HG02943 (cell line): ENCODE measurements at regions not wholly inside any gene's neighbourhood (a gene's known extent, or its start where the extent isn't known, plus 50 kb on each side); places are given as distances from the start of the nearest gene placed in this dataset.

Experiments used
- ATAC-seq: cut with Tn5 transposase; IDR thresholded peaks from one replicate; pipeline ENCODE4 v1.9.1; 2021; ENCODE audit warnings: mild to moderate bottlenecking, low read depth, moderate library complexity; ENCODE audit not compliant: unreplicated experiment

- ATAC-seq, result no peak
These were observed 374.8 kb downstream of the PDGFC start for GRCh38 chr4:156596706-156597329.

GRCh38 chr4:156596026-156596425, 375.6 kb downstream of the PDGFC start:
- no peak for ATAC-seq

GRCh38 chr4:156595041-156595440, 376.6 kb downstream of the PDGFC start:
- ATAC-seq, result no peak

GRCh38 chr4:156594624-156595023, 377.0 kb downstream of the PDGFC start:
- ATAC-seq, result no peak

DNA sequence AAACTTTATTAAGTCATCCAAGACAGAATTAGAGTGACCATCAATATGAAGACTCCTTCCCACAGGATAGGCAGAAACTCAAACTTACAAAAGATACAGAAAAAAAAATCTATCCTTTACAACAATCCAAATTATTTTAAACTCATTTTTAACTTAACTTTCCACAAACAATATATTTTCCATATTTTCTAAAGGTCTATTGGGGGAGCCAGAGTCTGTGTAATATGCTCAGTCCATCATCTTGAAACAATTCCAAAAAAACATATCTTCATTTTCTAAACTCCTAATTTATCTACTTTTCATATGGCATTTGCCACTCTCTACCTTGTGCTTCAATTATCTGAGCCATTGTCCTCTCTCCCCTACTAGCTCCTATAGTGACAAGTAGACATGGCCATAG, 378.1 kb downstream of the PDGFC start:
- ATAC-seq, result no peak

DNA sequence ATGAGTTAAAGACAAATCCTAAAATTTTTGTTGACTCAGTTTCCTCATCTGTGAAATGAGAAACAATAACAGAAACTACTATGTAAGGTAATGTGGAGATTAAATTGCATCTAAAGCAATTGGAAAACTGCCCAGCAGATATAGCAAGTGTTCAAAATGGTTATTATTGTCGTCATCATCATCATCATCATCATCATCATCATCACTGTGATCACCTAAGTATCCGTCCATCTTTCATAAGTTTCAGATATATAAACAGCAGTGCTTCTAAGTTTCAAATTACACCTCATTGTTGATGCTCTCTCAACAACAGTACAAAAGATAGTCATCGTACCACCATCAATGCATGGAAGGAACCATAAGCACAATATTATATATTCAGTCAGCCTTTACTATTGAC, 379.9 kb downstream of the PDGFC start:
- no peak for ATAC-seq

DNA sequence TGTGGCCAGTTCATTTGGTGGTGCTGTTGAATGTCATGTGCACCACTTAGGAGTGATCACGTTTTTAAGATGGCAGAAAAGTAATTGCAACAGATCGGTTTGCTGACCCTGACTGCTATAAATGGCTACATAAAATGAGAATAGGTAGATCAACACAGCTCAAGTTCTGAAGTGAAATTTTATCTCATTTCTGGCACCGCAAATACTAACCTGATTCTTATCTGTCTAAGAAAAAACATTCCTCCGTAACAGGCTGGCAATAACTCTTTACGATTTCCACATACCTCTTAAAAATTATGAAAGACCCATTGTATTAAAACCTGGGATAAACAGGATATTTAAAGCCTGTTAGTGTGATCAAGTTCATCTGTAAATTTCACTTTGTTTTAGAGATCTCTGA, 387.5 kb downstream of the PDGFC start:
- ATAC-seq, result no peak

DNA sequence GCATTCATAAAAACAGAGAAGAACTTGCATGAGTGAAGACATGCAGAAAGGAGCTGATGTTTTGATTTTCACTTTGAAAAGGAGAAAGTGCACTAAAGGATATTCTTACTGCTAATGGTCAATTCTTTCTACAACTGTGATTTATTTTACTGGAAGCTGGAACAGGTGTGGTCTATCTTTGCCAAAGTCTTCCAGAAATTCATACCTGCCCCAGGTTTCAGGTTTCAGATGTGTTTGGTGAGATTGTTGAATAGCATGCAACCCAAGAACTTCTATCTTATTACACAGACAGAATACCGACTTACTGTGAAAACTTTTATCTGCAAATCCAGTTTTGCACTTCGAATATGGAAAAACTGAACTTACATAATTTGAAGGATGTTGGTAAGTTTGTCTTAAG, 388.3 kb downstream of the PDGFC start:
- ATAC-seq, result no peak

DNA sequence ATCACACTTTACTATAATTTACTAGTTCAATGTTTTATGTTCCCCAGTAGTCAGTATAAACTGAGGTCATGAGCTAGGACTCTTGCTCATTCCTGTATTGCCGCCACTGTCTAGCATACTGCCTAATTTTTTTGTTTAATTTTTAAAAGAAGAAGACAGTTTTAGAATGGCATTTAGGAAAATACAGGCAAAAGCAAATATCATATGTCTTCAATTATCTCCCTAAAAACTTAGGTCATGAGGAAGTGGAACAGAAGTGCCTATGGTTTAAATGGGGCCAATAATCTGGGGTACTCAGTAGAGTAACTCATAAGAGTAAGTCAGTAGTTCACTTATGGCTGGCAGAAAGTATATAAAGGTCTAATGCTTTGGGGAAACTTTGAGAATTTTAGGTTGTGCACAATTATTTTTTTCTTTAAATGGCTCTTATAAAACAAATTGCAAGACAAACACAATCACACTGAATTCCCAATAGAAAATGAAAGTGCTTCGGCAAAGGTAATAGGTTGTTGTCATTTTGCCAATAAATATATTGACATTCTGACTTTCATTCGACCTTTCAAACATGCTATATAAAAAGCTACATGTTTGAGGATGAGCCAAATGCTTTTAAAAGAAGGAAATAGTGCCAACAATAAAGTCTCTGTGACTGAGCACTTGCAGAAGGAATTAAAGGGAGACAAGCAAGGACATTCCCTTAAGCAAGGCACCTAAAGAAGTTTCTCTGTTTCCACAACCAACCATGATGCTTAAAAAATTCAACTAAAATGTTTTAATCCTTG, 390.1 kb downstream of the PDGFC start:
- no peak for ATAC-seq

DNA sequence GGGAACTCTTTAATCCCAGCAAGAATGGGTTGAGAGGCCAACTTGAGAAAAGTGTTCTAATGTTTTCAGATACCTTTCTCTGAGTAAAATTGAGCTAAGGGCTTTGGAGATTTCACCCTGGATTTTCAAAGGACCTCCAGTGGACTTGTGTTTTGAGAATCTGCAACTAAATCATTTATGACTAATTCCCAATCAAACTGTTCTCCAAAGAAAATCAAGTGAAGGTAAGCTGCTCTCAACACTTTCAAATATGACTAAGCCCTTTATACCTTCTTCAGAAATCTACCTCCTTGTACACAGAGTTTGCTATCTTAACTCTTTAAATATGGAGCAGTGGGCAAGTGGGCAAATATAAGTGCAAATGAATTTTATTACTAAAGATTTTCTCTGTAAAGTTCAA, 392.9 kb downstream of the PDGFC start:
- no peak for ATAC-seq

GRCh38 chr4:156578005-156578404, 393.6 kb downstream of the PDGFC start:
- ATAC-seq, result no peak

GRCh38 chr4:156576946-156577345, 394.7 kb downstream of the PDGFC start:
- ATAC-seq, result no peak

GRCh38 chr4:156575430-156576073, 396.0 kb downstream of the PDGFC start:
- ATAC-seq, result no peak

- ATAC-seq, result no peak
These were observed 400.5 kb downstream of the PDGFC start for GRCh38 chr4:156571146-156571545.

DNA sequence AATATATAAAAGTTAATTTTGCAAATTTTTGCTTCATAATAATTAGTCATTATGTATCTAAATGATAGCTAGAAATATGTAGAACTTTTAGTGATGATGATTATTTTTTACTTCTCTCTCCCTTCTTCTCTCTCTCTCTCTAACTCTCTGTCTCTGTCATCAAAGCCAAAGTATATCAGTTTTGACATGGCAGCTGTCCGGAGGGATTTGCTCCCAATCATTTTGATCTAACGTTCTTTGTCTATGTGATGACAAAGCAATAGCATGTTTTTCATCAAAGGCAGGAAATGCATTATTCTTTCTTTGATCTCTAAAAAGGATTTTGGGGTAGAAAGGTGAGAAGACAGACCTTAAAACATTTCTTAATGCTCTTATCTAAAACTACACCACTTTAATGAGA, 402.1 kb downstream of the PDGFC start:
- ATAC-seq, result no peak

DNA sequence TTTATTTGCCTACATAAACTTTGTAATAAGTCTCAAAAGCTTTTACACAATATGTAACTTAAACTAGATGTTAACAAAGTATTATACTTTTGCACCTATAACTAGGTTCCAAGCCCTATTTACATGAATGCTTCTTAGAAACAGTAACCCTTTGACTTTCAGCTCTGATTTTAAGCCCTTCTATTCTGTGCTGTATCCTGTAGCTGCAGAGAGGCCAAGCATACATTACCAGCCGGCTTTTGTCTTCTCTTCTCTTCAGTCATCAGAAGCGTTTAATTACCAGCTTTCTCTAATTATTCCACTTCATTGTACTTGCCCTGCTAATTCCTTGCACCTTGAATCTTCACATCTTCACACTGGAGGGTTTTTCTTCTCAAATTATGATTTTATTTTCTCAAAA, 403.1 kb downstream of the PDGFC start:
- ATAC-seq, result no peak

- no peak for ATAC-seq
These were observed 403.6 kb downstream of the PDGFC start for GRCh38 chr4:156568041-156568440.

DNA sequence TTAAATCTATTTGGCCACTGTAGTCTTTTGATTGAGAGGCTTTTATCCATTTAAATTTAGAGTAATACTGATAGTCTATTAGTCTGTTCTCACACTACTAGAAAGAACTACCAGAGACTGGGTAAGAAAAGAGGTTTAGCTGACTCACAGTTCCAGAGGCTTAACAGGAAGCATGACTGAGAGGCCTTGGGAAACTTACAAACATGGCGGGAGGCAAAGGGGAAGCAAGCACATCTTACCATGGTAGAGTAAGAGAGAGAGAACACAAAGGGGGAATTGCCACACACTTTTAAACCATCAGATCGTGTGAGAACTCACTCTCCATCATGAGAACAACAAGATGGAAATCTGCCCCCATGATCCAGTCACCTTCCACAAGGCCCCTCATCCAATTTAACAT, 410.9 kb downstream of the PDGFC start:
- no peak for ATAC-seq

DNA sequence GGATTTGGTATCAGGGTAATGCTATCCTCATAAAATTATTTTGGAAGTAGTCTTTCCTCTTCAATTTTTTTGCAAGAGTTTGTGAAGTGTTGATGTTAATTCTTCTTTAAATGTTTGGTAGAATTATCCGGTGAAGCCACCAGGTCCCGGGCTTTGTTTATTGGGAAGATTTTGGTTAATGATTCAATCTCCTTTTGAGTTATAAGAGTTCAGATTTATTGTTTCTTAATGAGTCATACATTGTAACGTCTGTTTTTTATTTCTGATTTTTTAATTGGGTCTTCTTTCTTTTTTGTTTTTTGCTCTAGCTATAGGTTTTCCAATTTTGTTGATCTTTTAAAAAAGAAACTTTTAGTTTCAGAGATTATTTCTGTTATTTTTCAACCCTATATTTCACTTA, 412.3 kb downstream of the PDGFC start:
- ATAC-seq, result no peak

GRCh38 chr4:156558373-156559025, 413.1 kb downstream of the PDGFC start:
- ATAC-seq, result no peak

- no peak for ATAC-seq
These were observed 413.7 kb downstream of the PDGFC start for GRCh38 chr4:156557920-156558319.
